HEK293T (cell line): ENCODE measurements at regions not wholly inside any gene's neighbourhood (a gene's known extent, or its start where the extent isn't known, plus 50 kb on each side); places are given as distances from the start of the nearest gene placed in this dataset.

Source experiments
- ARNT ChIP-seq: fragments of 450-650 bp; IDR thresholded peaks from 2 replicates; pipeline ENCODE4 v1.6.1; 2017; ENCODE audit warnings: mild to moderate bottlenecking
- BHLHE40 ChIP-seq: fragments of 450-650 bp; IDR thresholded peaks from 2 replicates; pipeline ENCODE4 v1.6.1; 2016; ENCODE audit warnings: mild to moderate bottlenecking, moderate library complexity, borderline replicate concordance
- CTBP1 ChIP-seq: fragments of 450-650 bp; IDR thresholded peaks from 2 replicates; pipeline ENCODE4 v1.6.1; 2016; ENCODE audit warnings: borderline replicate concordance
- FOXK2 ChIP-seq: fragments of 450-650 bp; IDR thresholded peaks from 2 replicates; pipeline ENCODE4 v1.6.1; 2016; ENCODE audit warnings: mild to moderate bottlenecking
- FOXM1 ChIP-seq: fragments of 450-650 bp; IDR thresholded peaks from 2 replicates; pipeline ENCODE4 v1.6.1; 2017; ENCODE audit warnings: mild to moderate bottlenecking, borderline replicate concordance
- HDGF ChIP-seq: fragments of 450-650 bp; IDR thresholded peaks from 2 replicates; pipeline ENCODE4 v1.6.1; 2017; ENCODE audit warnings: antibody characterized with exemption, borderline replicate concordance
- LEF1 ChIP-seq: fragments of 450-650 bp; IDR thresholded peaks from 2 replicates; pipeline ENCODE4 v1.6.1; 2017; ENCODE audit warnings: mild to moderate bottlenecking, borderline replicate concordance
- SP1 ChIP-seq: fragments of 450-650 bp; IDR thresholded peaks from 2 replicates; pipeline ENCODE4 v1.6.1; 2017
- TARDBP ChIP-seq: fragments of 450-650 bp; IDR thresholded peaks from 2 replicates; pipeline ENCODE4 v1.6.1; 2016
- ZNF384 ChIP-seq: fragments of 450-650 bp; IDR thresholded peaks from 2 replicates; pipeline ENCODE4 v1.6.1; 2016

- no peak for TF ChIP-seq SP1
- no peak for TF ChIP-seq ZNF384
- no peak for TF ChIP-seq LEF1
- TF ChIP-seq FOXK2 = no peak
- no peak for TF ChIP-seq FOXM1
- TF ChIP-seq BHLHE40 = no peak
- TF ChIP-seq TARDBP = no peak
- no peak for TF ChIP-seq HDGF
- TF ChIP-seq ARNT = no peak
- no peak for TF ChIP-seq CTBP1
Measured at GRCh38 chr4:131974730-131975129, 1174.4 kb upstream of the PCDH10 start.
